H1 (cell line): ENCODE measurements at regions not wholly inside any gene's neighbourhood (a gene's known extent, or its start where the extent isn't known, plus 50 kb on each side); places are given as distances from the start of the nearest gene placed in this dataset.

Source experiments
- CTCF ChIA-PET: fragments of 300-600 bp; sonication (Branson Sonifier 250); formaldehyde crosslinking; loops from one replicate; lab custom pipeline; 2021; ENCODE audit not compliant: partially characterized antibody; lab: Charles Lee
- POLR2A ChIA-PET: fragments of 300-600 bp; sonication (Branson Sonifier 250); formaldehyde crosslinking; loops from one replicate; lab custom pipeline; 2021; ENCODE audit warnings: inconsistent platforms; ENCODE audit not compliant: partially characterized antibody; lab: Charles Lee
- DNase-seq, 2 experiments: peaks; one replicate each; pipeline versions ENCODE4 v3.0.0 to v3.0.0-alpha.2; 2010 to 2022; ENCODE audit warnings: low spot score in 2 of 2, low read depth in 1 of 2, mixed read lengths in 1 of 2
- FAIRE-seq: peaks from 2 replicates; lab custom pipeline; 2011; peaks lifted over from hg19 to GRCh38; lab: Jason Lieb, UNC
- H2AFZ ChIP-seq: 2 replicates; pipeline ENCODE4 v1.8.1; 2012; ENCODE audit warnings: low read length, inconsistent platforms
- H2AK5ac ChIP-seq: 2 replicates; pipeline ENCODE4 v1.6.1; 2013; ENCODE audit warnings: low read depth, low read length
- H2BK120ac ChIP-seq: replicated peaks from 2 replicates; pipeline ENCODE3; 2013; ENCODE audit warnings: low read depth, low read length, inconsistent platforms
- H2BK12ac ChIP-seq: 2 replicates; pipeline ENCODE4 v1.6.1; 2013; ENCODE audit warnings: low read depth, low read length
- H2BK15ac ChIP-seq: 2 replicates; pipeline ENCODE4 v1.6.1; 2013; ENCODE audit warnings: low read length
- H2BK20ac ChIP-seq: 2 replicates; pipeline ENCODE4 v1.6.1; 2013; ENCODE audit warnings: low read length
- H2BK5ac ChIP-seq: 2 replicates; pipeline ENCODE4 v1.6.1; 2013; ENCODE audit warnings: low read depth, low read length
- H3K14ac ChIP-seq: 2 replicates; pipeline ENCODE4 v1.6.1; 2013; ENCODE audit warnings: inconsistent platforms; ENCODE audit not compliant: insufficient read length
- H3K18ac ChIP-seq: 2 replicates; pipeline ENCODE4 v1.6.1; 2013; ENCODE audit warnings: low read length; ENCODE audit errors: extremely low read depth
- H3K23ac ChIP-seq: 2 replicates; pipeline ENCODE4 v1.6.1; 2013; ENCODE audit warnings: inconsistent platforms; ENCODE audit not compliant: insufficient read length
- H3K23me2 ChIP-seq: 2 replicates; pipeline ENCODE4 v1.6.1; 2013; ENCODE audit warnings: low read depth, low read length
- H3K27ac ChIP-seq: 2 replicates; pipeline ENCODE4 v1.6.1; 2011; ENCODE audit warnings: low read depth, low read length, inconsistent platforms
- H3K27me3 ChIP-seq, 4 experiments: replicated peaks in 1 of 4; 1 replicate in 1 of 4; 2 replicates in 3 of 4; pipeline versions ENCODE4 v1.6.1 to v1.8.1; 2011 to 2013; ENCODE audit warnings: low read length in 3 of 4, mild to moderate bottlenecking in 3 of 4, inconsistent platforms in 2 of 4, mixed read lengths in 2 of 4, moderate library complexity in 1 of 4; ENCODE audit not compliant: control insufficient read depth in 3 of 4, insufficient read depth in 3 of 4; ENCODE audit errors: extremely low read depth in 1 of 4
- H3K36me3 ChIP-seq, 4 experiments: 2 replicates each; pipeline versions ENCODE4 v1.6.1 to v1.8.1; 2011 to 2013; ENCODE audit warnings: mild to moderate bottlenecking in 4 of 4, low read length in 3 of 4, moderate library complexity in 2 of 4, control low read depth in 1 of 4, inconsistent platforms in 1 of 4; ENCODE audit not compliant: insufficient read depth in 4 of 4, control insufficient read depth in 2 of 4
- H3K4ac ChIP-seq: replicated peaks from 2 replicates; pipeline ENCODE3; 2013; ENCODE audit warnings: low read length, low read depth, mixed read lengths, inconsistent platforms; ENCODE audit not compliant: insufficient read length
- H3K4me1 ChIP-seq, 4 experiments: replicated peaks in 1 of 4; 1 replicate in 1 of 4; 2 replicates in 3 of 4; pipeline versions ENCODE4 v1.6.1 to v1.8.1; 2011 to 2013; ENCODE audit warnings: low read length in 3 of 4, inconsistent platforms in 2 of 4, mixed read lengths in 1 of 4; ENCODE audit not compliant: insufficient read depth in 4 of 4, control insufficient read depth in 3 of 4
- H3K4me2 ChIP-seq, 2 experiments: 2 replicates each; pipeline versions ENCODE4 v1.6.1 to v1.8.1; 2011 to 2013; ENCODE audit warnings: low read depth in 2 of 2, low read length in 2 of 2, control low read depth in 1 of 2, inconsistent platforms in 1 of 2, mild to moderate bottlenecking in 1 of 2; ENCODE audit not compliant: insufficient read depth in 1 of 2
- H3K4me3 ChIP-seq, 4 experiments: fragments of 200-600, 300-600 bp in 1 of 4; sonication (generic), shearing (Covaris generic), sonication (Bioruptor Twin) in 1 of 4; 2 replicates each; pipeline versions ENCODE4 v1.5.1 to v1.8.1; 2011 to 2016; ENCODE audit warnings: low read length in 4 of 4, low read depth in 3 of 4, control low read depth in 2 of 4, inconsistent platforms in 2 of 4, mild to moderate bottlenecking in 2 of 4, mixed read lengths in 1 of 4, moderate library complexity in 1 of 4; ENCODE audit not compliant: insufficient read depth in 2 of 4; ENCODE audit errors: extremely low read depth in 1 of 4
- H3K56ac ChIP-seq: replicated peaks from 2 replicates; pipeline ENCODE3; 2013; ENCODE audit warnings: low read depth, mild to moderate bottlenecking, mixed read lengths, low read length, inconsistent platforms; ENCODE audit not compliant: insufficient read length
- H3K79me1 ChIP-seq: 2 replicates; pipeline ENCODE4 v1.6.1; 2013; ENCODE audit warnings: low read depth, low read length, control low read depth
- H3K79me2 ChIP-seq, 2 experiments: 2 replicates each; pipeline versions ENCODE4 v1.6.1 to v1.8.1; 2012 to 2013; ENCODE audit warnings: low read length in 2 of 2, mild to moderate bottlenecking in 2 of 2, inconsistent platforms in 1 of 2; ENCODE audit not compliant: insufficient read depth in 2 of 2, control insufficient read depth in 1 of 2
- H3K9ac ChIP-seq, 4 experiments: replicated peaks in 1 of 4; 1 replicate in 1 of 4; 2 replicates in 3 of 4; pipeline versions ENCODE4 v1.6.1 to v1.8.1; 2011 to 2013; ENCODE audit warnings: low read depth in 3 of 4, low read length in 3 of 4, control low read depth in 2 of 4, mild to moderate bottlenecking in 2 of 4, moderate library complexity in 2 of 4, inconsistent platforms in 1 of 4; ENCODE audit errors: extremely low read depth in 1 of 4
- H3K9me3 ChIP-seq, 2 experiments: 2 replicates each; pipeline versions ENCODE4 v1.6.1 to v1.8.1; 2012 to 2013; ENCODE audit warnings: mild to moderate bottlenecking in 2 of 2, moderate library complexity in 2 of 2, control low read depth in 1 of 2, inconsistent platforms in 1 of 2, low read depth in 1 of 2, low read length in 1 of 2, mixed read lengths in 1 of 2; ENCODE audit not compliant: insufficient read depth in 2 of 2
- H4K20me1 ChIP-seq, 2 experiments: replicated peaks in 1 of 2; 2 replicates each; pipeline versions ENCODE3 to v1.8.1; 2011 to 2013; ENCODE audit warnings: inconsistent platforms in 2 of 2, low read length in 2 of 2, mild to moderate bottlenecking in 1 of 2; ENCODE audit not compliant: insufficient read depth in 2 of 2, control insufficient read depth in 1 of 2
- H4K5ac ChIP-seq: 2 replicates; pipeline ENCODE4 v1.6.1; 2013; ENCODE audit warnings: low read length, low read depth, mixed read lengths, inconsistent platforms; ENCODE audit not compliant: insufficient read length
- H4K8ac ChIP-seq: 2 replicates; pipeline ENCODE4 v1.8.0; 2013; ENCODE audit warnings: mild to moderate bottlenecking, moderate library complexity, low read length, inconsistent platforms; ENCODE audit not compliant: insufficient read depth; ENCODE audit errors: extremely low read depth
- H4K91ac ChIP-seq: replicated peaks from 2 replicates; pipeline ENCODE3; 2013; ENCODE audit warnings: low read length, mixed read lengths, inconsistent platforms; ENCODE audit not compliant: insufficient read length
- ASH2L ChIP-seq: fragments of 200-600, 300-600 bp; sonication (generic); IDR thresholded peaks from one replicate; pipeline ENCODE4 v1.7.1; 2017; ENCODE audit warnings: low read length
- BRCA1 ChIP-seq: IDR thresholded peaks from 2 replicates; pipeline ENCODE4 v1.6.1; 2012; ENCODE audit warnings: low read depth, low read length, improper control_type of control experiment
- CEBPB ChIP-seq: IDR thresholded peaks from 2 replicates; pipeline ENCODE4 v1.6.1; 2012; ENCODE audit warnings: low read depth, low read length
- CTCF ChIP-seq, 3 experiments: IDR thresholded peaks; 1 replicate in 2 of 3; 2 replicates in 1 of 3; pipeline versions ENCODE4 v1.5.1 to v1.6.1; 2011; ENCODE audit warnings: low read length in 3 of 3, mild to moderate bottlenecking in 3 of 3, inconsistent platforms in 2 of 3, low read depth in 1 of 3, moderate library complexity in 1 of 3; ENCODE audit not compliant: insufficient read depth in 1 of 3; ENCODE audit errors: control extremely low read depth in 1 of 3
- EP300 ChIP-seq, 2 experiments: IDR thresholded peaks; 1 replicate in 1 of 2; 2 replicates in 1 of 2; pipeline ENCODE4 v1.6.1; 2011 to 2012; ENCODE audit warnings: low read depth in 2 of 2, low read length in 2 of 2, mild to moderate bottlenecking in 2 of 2, borderline replicate concordance in 1 of 2, inconsistent platforms in 1 of 2, moderate library complexity in 1 of 2
- RAD21 ChIP-seq, 2 experiments: IDR thresholded peaks in 1 of 2; conservative IDR thresholded peaks in 1 of 2; 2 replicates each; pipeline ENCODE4 v1.6.1; 2011; ENCODE audit warnings: low read depth in 2 of 2, low read length in 2 of 2, improper control_type of control experiment in 1 of 2, inconsistent platforms in 1 of 2, mild to moderate bottlenecking in 1 of 2, moderate library complexity in 1 of 2
- SIN3A ChIP-seq, 2 experiments: IDR thresholded peaks in 1 of 2; conservative IDR thresholded peaks in 1 of 2; 2 replicates each; pipeline ENCODE4 v1.6.1; 2011 to 2012; ENCODE audit warnings: low read length in 2 of 2, improper control_type of control experiment in 1 of 2, low read depth in 1 of 2, mild to moderate bottlenecking in 1 of 2
- USF2 ChIP-seq: IDR thresholded peaks from 2 replicates; pipeline ENCODE4 v1.6.1; 2011; ENCODE audit warnings: low read length, improper control_type of control experiment
- WGBS, 2 experiments: shearing (Covaris generic) in 1 of 2; methylation state at CpG; one replicate each; pipeline versions ENCODE4 v1.1.6 to v1.1.7; 2013 to 2015; ENCODE audit warnings: low lambda C conversion rate in 2 of 2, mixed read lengths in 2 of 2, inconsistent platforms in 1 of 2, low coverage in 1 of 2, missing lambda C conversion rate in 1 of 2; ENCODE audit not compliant: insufficient replicate concordance in 2 of 2, insufficient coverage in 1 of 2, insufficient read length in 1 of 2; ENCODE audit errors: extremely low coverage in 1 of 2, missing lambda C conversion rate in 1 of 2; 5-methylcytosine and 5-hydroxymethylcytosine counted together
- TF ChIP-seq, protein P1 (sequence below): IDR thresholded peaks from 2 replicates; pipeline ENCODE4 v1.6.1; 2012; ENCODE audit warnings: inconsistent platforms

DNA sequence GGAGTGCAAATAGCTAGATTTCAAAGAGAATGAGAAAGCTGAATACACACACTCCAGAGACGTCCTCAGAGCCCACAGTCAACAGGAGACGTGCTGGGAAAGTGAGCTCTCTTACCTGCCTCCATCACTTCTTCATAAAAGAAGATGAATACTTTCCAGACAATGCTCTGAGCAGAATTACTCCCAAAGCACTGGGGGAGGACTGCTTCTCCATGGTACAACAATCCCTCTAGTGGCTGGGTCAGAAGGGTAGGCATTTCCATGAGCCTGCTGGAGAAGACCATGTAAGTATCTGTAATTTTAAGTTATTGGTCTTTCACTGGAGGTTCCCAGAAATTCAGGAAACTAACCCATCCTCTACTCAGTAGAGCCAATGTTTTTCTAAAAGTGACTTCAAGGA, 190.3 kb downstream of the RBM43 start:
- no peaks in the 10 kb centered on the region for H4K20me1 ChIP-seq
- CTCF ChIA-PET: interaction anchor here (1.0 to 1.3 kb wide), 5 partner anchors 13 to 139 kb away, joined by 3 to 6 read pairs (median 3); no protein-coding TSS in a partner anchor
- peak; percentile 71 to 78 for TF ChIP-seq RAD21 (IDR thresholded peaks at IDR 0.05 in 1 of 2, conservative IDR thresholded peaks at IDR 0.05 in 1 of 2; ENCODE audit: low read depth in 2 of 2, low read length in 2 of 2)
- TF ChIP-seq CTCF (IDR thresholded peaks at IDR 0.05; ENCODE audit: control extremely low read depth in 1 of 3, insufficient read depth in 1 of 3, low read depth in 1 of 3, low read length in 3 of 3): peak; percentile 30 to 60 (median 45)
- TF ChIP-seq EP300 (IDR thresholded peaks at IDR 0.05; ENCODE audit: borderline replicate concordance in 1 of 2, low read depth in 2 of 2, low read length in 2 of 2): no peak
- TF ChIP-seq SIN3A (conservative IDR thresholded peaks at IDR 0.05 in 1 of 2, IDR thresholded peaks at IDR 0.05 in 1 of 2; ENCODE audit: low read depth in 1 of 2, low read length in 2 of 2): no peak
- TF ChIP-seq CEBPB: no peak
- no peak for TF ChIP-seq BRCA1
- TF ChIP-seq, protein P1, sequence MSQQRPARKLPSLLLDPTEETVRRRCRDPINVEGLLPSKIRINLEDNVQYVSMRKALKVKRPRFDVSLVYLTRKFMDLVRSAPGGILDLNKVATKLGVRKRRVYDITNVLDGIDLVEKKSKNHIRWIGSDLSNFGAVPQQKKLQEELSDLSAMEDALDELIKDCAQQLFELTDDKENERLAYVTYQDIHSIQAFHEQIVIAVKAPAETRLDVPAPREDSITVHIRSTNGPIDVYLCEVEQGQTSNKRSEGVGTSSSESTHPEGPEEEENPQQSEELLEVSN: no peak
- no peak for TF ChIP-seq ASH2L
- no peak for TF ChIP-seq USF2

More for the DNA sequence above, 190.3 kb downstream of the RBM43 start:
- no peaks in the 10 kb centered on the region for H3K27me3 ChIP-seq
- peak overlapping the region; percentile 62 for H4K5ac ChIP-seq
- H4K8ac ChIP-seq: no peak overlapping the region
- FAIRE-seq (no peak), DNase-seq (peak in 1 of 2 experiments; percentile 9)
- no peak overlapping the region for H3K4me3 ChIP-seq
- H3K4ac ChIP-seq: no peak overlapping the region
- H4K91ac ChIP-seq: no peak overlapping the region
- no peak overlapping the region for H2AFZ ChIP-seq
- H3K36me3 ChIP-seq: no peaks in the 10 kb centered on the region; a peak in 1 of 8 replicates
- H3K56ac ChIP-seq: no peak overlapping the region
- H3K27ac ChIP-seq: no peak overlapping the region
- H2BK12ac ChIP-seq: no peak overlapping the region
- no peak overlapping the region for H3K4me2 ChIP-seq
- no peak overlapping the region for H3K14ac ChIP-seq
- no peaks in the 10 kb centered on the region for H3K79me1 ChIP-seq
- H3K9ac ChIP-seq: no peak overlapping the region
- H3K4me1 ChIP-seq: peaks cover 0 to 11% (median 9%) of the 10 kb centered on the region in 4 experiments; a peak in 4 of 7 replicates
- H2BK20ac ChIP-seq: no peak overlapping the region
- no peak overlapping the region for H2BK120ac ChIP-seq
- no peaks in the 10 kb centered on the region for H3K23me2 ChIP-seq
- H2AK5ac ChIP-seq: no peak overlapping the region
- H3K23ac ChIP-seq: no peak overlapping the region
- POLR2A ChIA-PET: no interaction called here
- H2BK15ac ChIP-seq: no peak overlapping the region
- WGBS, 2 experiments: 18% methylated on average over 2 of the region's 2 CpGs; no CpG with 5 or more reads in 1 of the 2 experiments
- H2BK5ac ChIP-seq: no peak overlapping the region
- no peaks in the 10 kb centered on the region for H3K9me3 ChIP-seq
- no peak overlapping the region for H3K18ac ChIP-seq
- no peaks in the 10 kb centered on the region for H3K79me2 ChIP-seq
